Muscle of back (tissue), 3 donors: ENCODE measurements at regions not wholly inside any gene's neighbourhood (a gene's known extent, or its start where the extent isn't known, plus 50 kb on each side); places are given as distances from the start of the nearest gene placed in this dataset.
A peak's percentile ranks its signal among the peaks of the same experiment; 100 is the strongest.
"Not testable (repeated sequence)": the region's sequence is repeated elsewhere in the genome, so short reads cannot be mapped to it uniquely, and the experiment has no call there.

Source experiments
- DNase-seq, 3 donors: peaks; one replicate each; pipeline versions ENCODE4 v3.0.0 to v3.0.0-alpha.2; 2013

- DNase-seq = no peak
Observed at GRCh38 chr2:43149482-43150107, 76.8 kb downstream of the ZFP36L2 start.

DNA sequence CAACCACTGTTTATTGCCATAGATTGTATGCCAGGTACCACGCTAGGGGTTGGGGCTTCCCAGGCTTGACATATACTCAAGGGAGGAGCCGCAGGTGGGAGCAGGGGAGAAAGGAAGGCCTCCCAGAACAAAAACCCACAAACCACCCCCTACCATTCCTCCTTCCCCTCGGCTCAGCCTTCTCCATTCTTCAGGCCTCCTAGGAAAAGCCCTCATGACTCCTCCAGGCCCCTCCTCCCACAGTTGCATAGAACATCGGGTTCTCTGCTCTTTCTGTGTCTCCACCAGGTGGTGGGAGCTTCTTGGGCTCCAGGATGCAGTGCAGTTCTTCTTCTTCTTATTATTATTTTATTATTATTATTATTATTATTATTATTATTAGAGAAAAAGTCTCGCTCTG, 80.3 kb downstream of the ZFP36L2 start:
- DNase-seq = no peak

GRCh38 chr2:43144263-43144662, 82.1 kb downstream of the ZFP36L2 start:
- no peak for DNase-seq

GRCh38 chr2:43143756-43144155, 82.7 kb downstream of the ZFP36L2 start:
- no peak for DNase-seq

DNA sequence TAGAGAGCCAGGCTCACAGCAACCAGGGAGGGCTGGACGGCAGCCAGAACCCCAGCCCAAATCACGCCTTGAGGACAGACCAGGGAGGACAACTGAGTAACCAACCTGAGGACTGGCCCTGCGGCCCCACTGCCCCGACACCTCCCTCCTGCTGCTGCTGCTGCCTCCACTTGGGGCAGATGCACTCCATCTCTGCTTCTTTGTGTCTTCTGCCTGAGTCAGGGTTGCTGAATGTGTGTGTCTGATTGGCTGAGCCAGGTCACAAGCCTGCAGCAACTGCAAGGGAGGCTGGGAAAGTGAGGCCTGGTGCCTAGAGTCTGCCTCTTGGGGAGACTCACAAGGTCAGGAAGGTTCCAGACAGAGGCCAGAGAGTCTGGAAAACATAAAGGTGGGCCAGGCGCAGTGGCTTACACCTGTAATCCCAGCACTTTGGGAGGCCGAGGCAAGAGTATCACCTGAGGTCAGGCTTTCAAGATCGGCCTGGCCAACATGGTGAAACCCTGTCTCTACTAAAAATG, 83.4 kb downstream of the ZFP36L2 start:
- peak in 1 of 3 donors; percentile 8 for DNase-seq

GRCh38 chr2:43141636-43142151, 84.7 kb downstream of the ZFP36L2 start:
- DNase-seq = not testable (repeated sequence)

DNA sequence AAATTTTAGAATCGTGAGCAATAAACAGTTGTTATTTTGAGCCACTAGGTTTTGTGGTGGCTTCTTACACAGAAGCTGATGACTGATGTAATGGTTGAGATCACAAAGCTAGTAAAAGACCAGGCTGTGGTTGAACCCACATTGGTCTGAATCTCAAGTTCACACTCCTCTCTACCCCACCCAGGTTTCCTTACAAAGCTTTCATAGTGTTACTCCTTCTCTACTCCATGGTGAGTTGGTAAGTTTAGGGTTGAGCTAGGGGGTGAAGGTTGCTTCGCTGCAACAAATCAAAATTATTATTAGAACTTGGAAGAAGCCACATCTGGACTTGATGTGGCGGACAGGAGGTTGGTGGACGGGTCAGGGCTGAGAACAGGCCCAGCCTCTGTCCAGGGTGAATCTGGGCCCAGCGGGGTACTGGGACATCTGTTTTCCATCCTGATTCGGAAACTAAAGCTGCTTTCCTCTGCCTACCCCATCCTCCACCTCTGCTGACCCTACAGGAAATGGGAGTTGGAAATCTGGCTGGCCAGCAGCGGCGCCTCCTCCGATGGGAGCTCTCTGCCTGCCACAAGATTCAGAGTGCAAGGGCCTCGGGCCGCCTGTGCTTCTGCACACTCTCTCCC, 86.3 kb downstream of the ZFP36L2 start:
- peak in 1 of 3 donors; percentile 78 for DNase-seq

- DNase-seq = peak in 1 of 3 donors; percentile 36
Observed at GRCh38 chr2:43139501-43139900, 86.9 kb downstream of the ZFP36L2 start.

- no peak for DNase-seq
Observed at GRCh38 chr2:43138441-43138840, 88.0 kb downstream of the ZFP36L2 start.

GRCh38 chr2:43136876-43137275, 89.5 kb downstream of the ZFP36L2 start:
- DNase-seq = no peak

- no peak for DNase-seq
Observed at GRCh38 chr2:43136011-43136799, 90.2 kb downstream of the ZFP36L2 start.

DNA sequence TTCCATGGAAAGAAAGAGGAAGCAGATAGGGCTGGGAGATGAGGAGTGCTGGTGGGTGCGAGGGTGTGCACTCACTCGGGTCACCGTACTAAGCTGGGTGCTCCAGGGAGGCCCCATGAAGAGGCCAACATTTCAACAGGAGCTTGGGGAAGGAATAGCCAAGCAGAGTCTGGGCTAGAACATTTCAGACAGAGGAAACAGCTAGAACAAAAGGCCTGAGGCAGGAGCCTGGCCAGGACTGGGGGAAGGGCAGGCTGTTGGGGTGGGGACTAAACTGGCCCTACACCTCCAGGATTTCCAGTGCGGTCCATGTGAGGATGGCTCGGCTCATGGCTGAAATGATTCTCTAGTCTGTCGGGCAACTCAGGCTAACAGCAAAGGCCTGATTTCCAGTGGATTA, 90.8 kb downstream of the ZFP36L2 start:
- DNase-seq = no peak

- no peak for DNase-seq
Observed at GRCh38 chr2:43134571-43134889, 91.9 kb downstream of the ZFP36L2 start.

DNA sequence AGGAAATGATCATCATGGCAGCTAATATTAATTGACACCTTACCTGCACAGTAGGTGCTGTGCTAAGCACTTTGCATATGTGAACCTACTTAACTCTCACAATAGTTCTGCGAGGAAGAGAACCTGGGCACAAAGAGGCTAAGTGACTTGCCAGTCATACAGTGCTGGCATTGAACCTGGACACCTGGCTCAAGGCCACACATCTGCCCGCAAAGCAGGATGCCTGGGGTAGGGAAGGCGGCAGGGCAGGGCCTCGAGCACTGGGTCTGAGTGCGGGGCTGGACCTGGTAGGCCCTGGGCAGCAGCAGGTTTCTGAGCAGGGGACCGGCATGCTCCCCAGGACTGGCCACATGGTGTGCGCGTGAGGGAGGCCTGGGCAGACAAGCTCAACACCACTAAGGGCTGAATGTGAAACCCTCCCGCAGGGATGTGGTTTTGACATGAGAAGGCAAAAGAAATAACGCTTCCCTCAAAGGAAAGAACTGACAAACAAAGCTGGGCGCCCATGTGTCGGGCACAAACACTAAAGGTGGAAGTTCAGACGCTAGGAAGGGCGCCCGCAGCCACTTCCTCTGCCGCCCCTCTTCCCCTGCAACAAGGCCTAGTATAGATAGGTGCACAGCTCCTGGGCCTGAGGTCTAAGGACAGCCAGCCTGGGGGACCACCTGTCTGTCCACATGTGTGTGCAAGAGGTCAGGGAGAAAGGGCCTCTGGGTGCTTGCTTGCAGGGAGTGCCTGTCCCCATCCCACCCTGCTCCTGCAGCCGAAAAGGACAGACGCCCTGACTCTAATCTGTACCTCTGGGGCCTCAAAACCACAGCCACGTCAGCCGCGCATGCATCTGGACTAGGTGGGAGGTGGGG, 92.5 kb downstream of the ZFP36L2 start:
- peak in 1 of 3 donors; percentile 26 for DNase-seq

DNA sequence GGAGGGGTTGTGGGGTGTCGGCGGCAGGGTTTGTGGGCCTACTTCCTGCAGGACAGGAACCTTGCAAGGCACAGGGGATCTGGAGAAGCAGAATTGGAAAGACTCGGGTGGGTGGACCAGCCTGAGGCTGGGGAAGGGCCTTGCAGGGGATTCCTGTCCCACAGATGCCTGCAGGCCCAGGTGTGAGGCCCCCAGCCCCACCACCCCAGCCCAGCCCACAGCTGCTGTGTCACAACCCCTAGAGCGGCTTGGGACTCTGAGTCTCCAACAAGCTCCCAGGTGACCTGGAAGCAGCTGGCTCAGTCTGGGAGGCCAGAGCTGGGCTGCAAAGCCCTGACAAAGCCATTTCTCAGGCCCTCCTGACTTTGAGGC, 93.1 kb downstream of the ZFP36L2 start:
- peak in 1 of 3 donors; percentile 40 for DNase-seq

DNA sequence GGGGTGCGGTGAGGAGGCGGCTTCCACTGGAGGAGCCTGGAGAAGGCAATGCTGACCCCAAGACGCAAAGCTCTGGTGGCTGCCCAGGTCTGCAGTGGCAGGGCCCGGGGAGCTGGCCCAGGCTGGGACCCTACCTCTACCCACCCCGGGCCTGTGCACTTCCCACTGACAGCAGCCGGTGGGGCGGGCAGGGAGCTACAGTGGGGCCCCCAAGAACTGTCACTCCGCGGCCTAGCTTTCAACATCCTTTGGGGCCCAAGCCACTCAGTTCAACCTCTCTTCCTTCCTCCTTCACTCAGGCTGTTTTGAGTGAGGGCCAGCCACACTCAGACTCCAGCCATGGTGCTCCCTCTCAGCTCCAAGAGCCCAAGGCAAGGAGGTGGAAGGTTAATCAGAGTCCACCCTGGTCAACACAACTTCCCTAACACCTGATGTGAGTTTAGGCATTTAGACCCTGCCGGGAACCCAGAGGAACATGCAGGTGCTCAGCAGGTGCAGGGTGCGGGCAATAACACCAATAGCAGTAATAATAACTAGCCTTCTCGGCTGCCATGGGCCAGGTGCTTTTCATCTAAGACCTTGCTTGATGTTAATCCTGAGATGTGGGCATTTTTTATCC, 93.6 kb downstream of the ZFP36L2 start:
- peak in 1 of 3 donors; percentile 28 for DNase-seq

GRCh38 chr2:43131890-43132682, 94.3 kb downstream of the ZFP36L2 start:
- DNase-seq = no peak

DNA sequence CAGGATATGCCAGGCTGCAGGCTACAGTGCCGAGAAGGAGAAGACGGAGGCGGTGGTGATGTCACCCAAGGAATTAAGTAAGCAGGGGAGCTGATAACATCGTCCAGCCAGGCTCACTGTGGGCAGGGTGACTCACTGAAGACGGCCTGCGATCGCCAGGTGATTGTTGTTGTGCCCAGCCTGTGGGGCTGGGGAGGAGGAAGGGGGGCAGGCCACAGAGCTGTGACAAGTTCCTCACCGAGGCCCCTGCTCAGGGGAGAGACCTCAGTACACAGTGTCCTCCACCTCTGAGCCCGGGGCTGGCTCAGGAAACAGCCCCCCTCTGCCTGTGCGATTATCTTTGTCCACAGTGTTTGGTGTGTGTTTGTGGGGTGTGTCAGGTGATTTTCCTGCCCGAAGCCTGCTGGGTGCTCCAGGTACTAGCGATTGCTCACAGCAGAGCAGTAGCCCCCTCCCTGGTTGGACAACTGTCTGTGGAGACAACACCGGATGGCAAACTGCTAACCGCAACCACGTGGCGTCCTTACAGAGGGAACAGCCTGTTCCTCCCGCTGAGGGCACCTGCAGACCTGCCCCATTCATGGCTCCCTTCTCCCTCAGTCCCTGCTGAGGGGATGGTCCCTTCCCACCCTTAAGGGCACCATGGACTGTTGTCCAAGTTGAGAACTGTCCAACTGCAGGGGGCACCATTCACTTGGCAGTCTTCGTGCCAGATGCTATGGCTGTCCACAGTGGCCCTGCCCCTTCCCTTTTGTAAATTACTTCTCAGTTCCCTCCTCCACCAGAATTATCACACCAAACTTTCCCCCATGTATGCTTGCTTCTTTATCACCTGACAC, 95.1 kb downstream of the ZFP36L2 start:
- DNase-seq = peak in 1 of 3 donors; percentile 59

- DNase-seq = no peak
Observed at GRCh38 chr2:43130548-43130875, 95.9 kb downstream of the ZFP36L2 start.
